NCI-H748 (cell line): ENCODE measurements at regions not wholly inside any gene's neighbourhood (a gene's known extent, or its start where the extent isn't known, plus 50 kb on each side); places are given as distances from the start of the nearest gene placed in this dataset.
"Not testable (repeated sequence)": the region's sequence is repeated elsewhere in the genome, so short reads cannot be mapped to it uniquely, and the experiment has no call there.

Source experiments
- DNase-seq: peaks from one replicate; lab custom pipeline; 2025; ENCODE audit not compliant: unreplicated experiment; lab: John Stamatoyannopoulos, UW

DNA sequence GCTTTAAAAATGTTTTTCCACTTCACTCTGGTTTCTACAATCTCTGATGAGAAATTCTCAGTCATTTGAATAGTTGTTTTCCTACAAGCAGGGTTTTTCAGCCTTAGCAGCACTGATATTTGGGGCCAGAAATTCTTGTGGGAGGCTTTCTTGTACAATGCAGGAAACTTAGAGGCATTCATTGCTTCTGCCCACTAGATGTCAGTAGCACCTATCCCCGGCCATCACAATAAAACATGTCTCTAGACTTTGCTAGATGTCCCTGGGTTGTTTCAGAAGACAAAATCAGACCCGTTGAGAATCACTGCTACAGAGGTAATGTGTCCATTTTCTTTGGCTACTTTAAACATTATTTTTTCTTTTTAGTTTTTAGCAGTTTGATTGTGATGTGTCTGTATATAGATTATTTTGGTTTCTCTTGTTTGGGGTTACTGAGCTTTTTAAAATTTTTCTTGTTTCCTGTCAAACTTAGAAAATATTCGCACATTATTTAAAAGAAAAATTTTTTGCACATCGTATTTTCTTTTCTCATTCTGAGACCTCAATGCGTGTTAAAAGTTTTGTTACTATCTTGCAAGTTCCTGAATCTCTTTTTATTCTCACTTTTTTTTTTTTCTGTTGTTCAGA lies 60.8 kb upstream of the CCDC179 start:
- DNase-seq, result peak; percentile 48

- no peak for DNase-seq
These were observed 62.4 kb upstream of the CCDC179 start for GRCh38 chr11:22922672-22923071.

- no peak for DNase-seq
These were observed 63.3 kb upstream of the CCDC179 start for GRCh38 chr11:22923561-22923960.

- DNase-seq, result no peak
These were observed 66.1 kb upstream of the CCDC179 start for GRCh38 chr11:22926341-22926740.

GRCh38 chr11:22927793-22928192 lies 67.5 kb upstream of the CCDC179 start:
- DNase-seq, result no peak

- DNase-seq, result no peak
These were observed 68.1 kb upstream of the CCDC179 start for GRCh38 chr11:22928207-22928917.

- DNase-seq, result no peak
These were observed 70.7 kb upstream of the CCDC179 start for GRCh38 chr11:22930816-22931594.

GRCh38 chr11:22938691-22939090 lies 78.4 kb upstream of the CCDC179 start:
- DNase-seq, result no peak

DNA sequence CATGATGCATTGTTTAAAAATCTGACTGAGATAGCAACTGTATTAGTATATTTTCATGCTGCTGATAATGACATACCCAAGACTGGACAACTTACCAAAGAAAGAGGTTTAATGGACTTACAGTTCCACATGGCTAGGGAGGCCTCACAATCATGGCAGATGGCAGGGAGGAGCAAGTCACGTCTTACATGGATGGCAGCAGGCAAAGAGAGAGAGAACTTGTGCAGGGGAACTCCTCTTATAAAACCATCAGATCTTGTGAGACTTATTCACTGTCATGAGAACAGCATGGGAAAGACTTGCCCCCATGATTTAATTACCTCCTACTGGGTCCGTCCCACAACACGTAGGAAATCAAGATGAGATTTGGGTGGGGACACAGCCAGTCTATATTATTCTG lies 81.3 kb upstream of the CCDC179 start:
- DNase-seq, result not testable (repeated sequence)

DNA sequence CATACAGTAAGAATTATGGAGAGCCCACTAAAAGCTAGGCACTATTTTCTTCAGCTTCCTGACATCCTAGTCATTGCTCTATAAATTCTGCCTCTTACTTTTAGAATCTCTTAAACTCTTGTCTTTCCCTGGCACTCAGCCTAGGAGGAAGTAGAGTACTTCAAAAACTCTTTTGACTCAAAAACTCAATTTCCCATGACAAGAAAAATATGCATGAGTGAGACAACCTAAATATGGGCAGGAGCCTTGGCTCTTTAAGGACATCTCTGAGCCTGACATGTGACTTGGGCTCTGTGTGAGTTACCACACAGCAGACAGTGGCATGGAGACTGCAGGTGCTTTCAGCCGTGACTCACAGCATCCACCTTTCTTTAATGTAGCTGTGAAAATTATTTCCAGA lies 97.5 kb upstream of the CCDC179 start:
- DNase-seq, result no peak

- no peak for DNase-seq
These were observed 114.0 kb upstream of the CCDC179 start for GRCh38 chr11:22974251-22974650.

DNA sequence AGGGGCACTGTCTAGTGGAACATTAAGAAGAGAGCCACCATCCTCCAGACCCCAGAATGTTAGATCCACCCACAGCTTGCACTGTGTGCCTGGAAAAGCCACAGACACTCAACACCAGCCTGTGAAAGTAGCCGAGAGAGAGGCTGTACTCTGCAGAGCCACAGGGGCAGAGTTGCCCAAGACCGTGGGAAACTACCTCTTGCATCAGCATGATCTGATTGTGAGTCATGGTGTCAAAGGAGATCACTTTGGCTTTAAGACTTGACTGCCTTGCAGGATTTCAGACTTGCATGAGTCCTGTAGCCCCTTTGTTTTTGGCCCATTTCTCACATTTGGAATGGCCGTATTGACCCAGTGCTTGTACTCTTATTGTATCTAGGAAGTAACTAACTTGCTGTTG lies 115.9 kb upstream of the CCDC179 start:
- DNase-seq, result no peak

GRCh38 chr11:22982903-22983302 lies 122.6 kb upstream of the CCDC179 start:
- no peak for DNase-seq

GRCh38 chr11:22984045-22984444 lies 123.8 kb upstream of the CCDC179 start:
- DNase-seq, result no peak

GRCh38 chr11:22989371-22989770 lies 129.1 kb upstream of the CCDC179 start:
- DNase-seq, result no peak

GRCh38 chr11:22991196-22991595 lies 130.9 kb upstream of the CCDC179 start:
- DNase-seq, result no peak

DNA sequence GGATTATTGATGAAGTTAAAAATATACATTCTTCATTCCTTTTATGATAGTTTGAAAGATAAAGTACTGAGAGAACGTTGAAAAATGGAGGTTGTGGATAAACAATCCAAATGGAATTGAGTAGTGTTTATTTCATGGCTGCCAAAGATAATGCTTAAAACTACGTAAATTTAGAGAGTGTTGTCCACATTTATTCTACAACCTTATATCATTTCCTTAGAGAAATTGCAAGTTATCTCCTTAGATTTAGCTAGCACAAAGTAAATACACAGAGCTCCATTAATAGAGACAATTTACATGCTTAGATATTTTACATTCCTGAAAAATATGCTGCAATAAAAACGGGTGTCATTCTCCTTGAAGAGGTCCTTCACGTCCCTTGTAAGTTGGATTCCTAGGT lies 146.5 kb upstream of the CCDC179 start:
- DNase-seq, result no peak

- DNase-seq, result no peak
These were observed 150.6 kb upstream of the CCDC179 start for GRCh38 chr11:23010790-23011335.

DNA sequence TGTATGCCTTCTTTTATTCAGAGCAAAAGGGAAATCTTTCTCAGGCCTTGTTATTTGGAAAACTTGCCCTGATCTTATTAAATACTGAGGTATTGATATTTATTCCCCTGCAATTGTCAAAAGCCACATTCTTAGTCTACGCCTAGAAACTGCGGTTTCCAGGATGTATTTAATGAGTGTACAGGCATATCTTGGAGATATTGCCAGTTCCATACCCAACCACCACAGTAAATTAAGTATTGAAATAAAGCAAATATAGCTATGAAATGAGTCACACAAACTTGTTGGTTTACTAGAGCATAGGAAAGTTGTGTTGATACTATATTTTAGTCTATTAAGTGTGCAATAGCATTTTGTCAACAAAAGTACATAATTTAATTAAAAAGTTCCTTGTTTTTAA lies 152.7 kb upstream of the CCDC179 start:
- DNase-seq, result no peak

- no peak for DNase-seq
These were observed 153.2 kb upstream of the CCDC179 start for GRCh38 chr11:23013509-23013908.

DNA sequence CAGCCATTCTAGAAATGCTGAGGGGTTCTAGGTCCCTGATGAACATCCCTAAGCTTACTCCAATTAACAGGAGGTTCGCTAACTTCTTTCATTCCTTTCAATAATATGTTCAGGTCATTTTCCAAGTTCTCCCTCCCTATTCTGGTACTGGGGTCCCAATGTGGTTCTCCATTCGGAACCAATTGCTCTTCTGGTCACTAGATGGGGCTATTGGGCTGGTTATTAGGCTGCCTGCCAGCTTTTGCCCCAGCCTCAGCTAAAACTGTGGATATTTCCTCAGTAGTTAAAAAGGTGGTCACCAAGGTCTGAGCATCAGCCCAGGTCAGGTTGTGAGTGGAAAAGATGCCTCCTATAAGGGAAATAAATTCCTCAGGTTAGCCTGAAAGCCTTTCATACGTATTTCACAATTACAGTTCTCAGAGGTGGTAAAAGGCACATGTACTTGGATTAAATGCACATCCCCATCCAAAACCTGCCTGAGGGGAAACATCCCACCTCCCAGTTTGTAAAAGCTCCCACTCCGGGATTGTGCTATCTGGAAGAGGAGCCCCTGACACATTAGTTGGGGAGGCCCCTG lies 161.1 kb upstream of the CCDC179 start:
- peak; percentile 13 for DNase-seq
